ENCODE measurements at regions not wholly inside any gene's neighbourhood (a gene's known extent, or its start where the extent isn't known, plus 50 kb on each side); places are given as distances from the start of the nearest gene placed in this dataset.

DNA sequence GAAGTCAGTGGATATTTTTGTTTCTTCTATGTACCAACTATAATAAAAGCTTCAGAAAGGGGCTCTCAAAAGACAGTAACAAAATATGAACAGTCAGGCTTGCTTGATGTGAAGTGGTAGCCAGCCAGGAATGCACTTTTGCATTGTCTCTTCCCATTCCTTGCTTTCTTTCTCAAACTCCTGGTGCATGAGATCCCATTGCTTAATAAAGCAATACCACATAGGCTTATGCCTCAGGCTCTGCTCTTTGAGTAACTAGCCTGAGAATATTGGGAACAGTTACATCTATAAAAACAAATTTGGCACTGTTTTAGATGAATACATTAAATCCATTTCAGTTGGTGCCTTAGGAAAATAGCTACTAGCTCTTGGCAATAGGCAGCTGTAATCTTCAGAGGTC is 62.6 kb upstream of the ST6GAL2 start:
- no peaks in the 10 kb centered on the region for H3K9me3 ChIP-seq (ENCODE audit: control insufficient read depth, low read depth, low read length)
- DNase-seq = no peak
- no peak overlapping the region for H2AK5ac ChIP-seq (ENCODE audit: insufficient read length, low read length)
- H3T11ph ChIP-seq (ENCODE audit: low read length) = no peak overlapping the region
- Mint-ChIP-seq H3K9me3 (peaks cover 0 to 5% of the 10 kb centered on the region in 2 experiments; a peak in 2 of 5 replicates), H3K27me3 (ENCODE audit: low read depth) (no peaks in the 10 kb centered on the region), H3K36me3 (ENCODE audit: insufficient read depth in 1 of 3, low read depth in 3 of 3) (peaks cover 0 to 3% (median 0%) of the 10 kb centered on the region in 3 experiments; a peak in 2 of 7 replicates), H3K4me1 (peaks cover 2 to 3% of the 10 kb centered on the region in 2 experiments; a peak in 3 of 4 replicates), H3K4me3 (no peak overlapping the region), H3K27ac (no peak overlapping the region)
- no peaks in the 10 kb centered on the region for H3K4me1 ChIP-seq (ENCODE audit: insufficient read depth, low read length)
- H2BK15ac ChIP-seq (ENCODE audit: low read depth, low read length) = no peak overlapping the region
- H3K23me2 ChIP-seq (ENCODE audit: insufficient read length, low read depth, low read length, poor library complexity, severe bottlenecking) = no peaks in the 10 kb centered on the region
- H4K91ac ChIP-seq (ENCODE audit: insufficient read length, low read depth, low read length) = no peak overlapping the region
- no peak overlapping the region for H4K8ac ChIP-seq (replicated peaks; ENCODE audit: insufficient read length, low read depth, low read length)
- TF ChIP-seq, protein P1, sequence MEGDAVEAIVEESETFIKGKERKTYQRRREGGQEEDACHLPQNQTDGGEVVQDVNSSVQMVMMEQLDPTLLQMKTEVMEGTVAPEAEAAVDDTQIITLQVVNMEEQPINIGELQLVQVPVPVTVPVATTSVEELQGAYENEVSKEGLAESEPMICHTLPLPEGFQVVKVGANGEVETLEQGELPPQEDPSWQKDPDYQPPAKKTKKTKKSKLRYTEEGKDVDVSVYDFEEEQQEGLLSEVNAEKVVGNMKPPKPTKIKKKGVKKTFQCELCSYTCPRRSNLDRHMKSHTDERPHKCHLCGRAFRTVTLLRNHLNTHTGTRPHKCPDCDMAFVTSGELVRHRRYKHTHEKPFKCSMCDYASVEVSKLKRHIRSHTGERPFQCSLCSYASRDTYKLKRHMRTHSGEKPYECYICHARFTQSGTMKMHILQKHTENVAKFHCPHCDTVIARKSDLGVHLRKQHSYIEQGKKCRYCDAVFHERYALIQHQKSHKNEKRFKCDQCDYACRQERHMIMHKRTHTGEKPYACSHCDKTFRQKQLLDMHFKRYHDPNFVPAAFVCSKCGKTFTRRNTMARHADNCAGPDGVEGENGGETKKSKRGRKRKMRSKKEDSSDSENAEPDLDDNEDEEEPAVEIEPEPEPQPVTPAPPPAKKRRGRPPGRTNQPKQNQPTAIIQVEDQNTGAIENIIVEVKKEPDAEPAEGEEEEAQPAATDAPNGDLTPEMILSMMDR (conservative IDR thresholded peaks at IDR 0.05) = no peak
- no peak overlapping the region for H2BK12ac ChIP-seq (ENCODE audit: insufficient read length, low read depth, low read length)
- H4K20me1 ChIP-seq (ENCODE audit: control insufficient read depth, insufficient read depth, insufficient read length) = no peaks in the 10 kb centered on the region
- H3K56ac ChIP-seq (ENCODE audit: insufficient read length, low read depth, low read length) = no peak overlapping the region
- no peak overlapping the region for H2BK20ac ChIP-seq (ENCODE audit: low read depth, low read length, poor library complexity, severe bottlenecking)
- H3K9ac ChIP-seq (ENCODE audit: extremely low read depth, insufficient read length, low read length) = no peak overlapping the region
- H3K27ac ChIP-seq (ENCODE audit: insufficient read length, low read depth, low read length) = no peak overlapping the region
- H3K4me2 ChIP-seq (ENCODE audit: insufficient read depth, insufficient read length, low read length) = no peak overlapping the region
- no peak overlapping the region for H3K14ac ChIP-seq (ENCODE audit: insufficient read depth, low read length)
- no peak overlapping the region for H2BK5ac ChIP-seq (ENCODE audit: insufficient read length, low read length)
- no peak overlapping the region for H4K5ac ChIP-seq (ENCODE audit: insufficient read length, low read depth, low read length)
- no peaks in the 10 kb centered on the region for H3K79me2 ChIP-seq (ENCODE audit: insufficient read depth, low read length)
- H3K18ac ChIP-seq (ENCODE audit: insufficient read length, low read depth, low read length) = no peak overlapping the region
- peak overlapping the region; percentile 14 for H2AFZ ChIP-seq (ENCODE audit: low read length)
- no peaks in the 10 kb centered on the region for H3K27me3 ChIP-seq (ENCODE audit: insufficient read depth, low read length)
- H3K79me1 ChIP-seq (ENCODE audit: insufficient read depth, low read depth, low read length, poor library complexity, severe bottlenecking) = no peaks in the 10 kb centered on the region
- H2BK120ac ChIP-seq (ENCODE audit: low read depth, low read length, poor library complexity, severe bottlenecking) = no peak overlapping the region
- no peak overlapping the region for H3K4ac ChIP-seq (ENCODE audit: low read depth, low read length)
- H3K23ac ChIP-seq (ENCODE audit: insufficient read length, low read depth, low read length) = no peak overlapping the region

All from H9 (cell line).